Ureter (tissue), 1 donor: ENCODE measurements at regions not wholly inside any gene's neighbourhood (a gene's known extent, or its start where the extent isn't known, plus 50 kb on each side); places are given as distances from the start of the nearest gene placed in this dataset.
"Not testable (repeated sequence)": the region's sequence is repeated elsewhere in the genome, so short reads cannot be mapped to it uniquely, and the experiment has no call there.

Experiments used
- DNase-seq: peaks from one replicate; pipeline ENCODE4 v3.0.0-alpha.2; 2020; ENCODE audit warnings: low spot score
- donor health status: DM: yes; HTN: yes; CAD: no.

DNA sequence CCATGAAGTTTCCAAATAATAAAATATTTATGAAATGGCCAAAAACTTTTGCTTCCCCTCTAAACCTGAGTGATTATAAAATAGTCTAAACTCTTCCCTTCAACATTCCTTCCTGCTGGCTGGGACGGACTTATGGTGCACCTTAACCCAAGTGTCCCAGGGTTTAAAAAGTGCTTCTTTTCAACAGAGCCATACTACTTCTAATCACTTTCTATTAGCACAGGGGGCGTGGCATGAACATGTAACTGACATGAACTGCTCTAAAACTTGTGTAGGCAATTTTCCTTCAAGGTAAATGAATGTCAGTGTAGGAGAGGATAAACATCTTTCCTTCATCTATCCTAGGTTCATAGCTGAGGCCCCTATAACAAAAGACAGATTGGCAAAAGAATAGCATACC is 163.6 kb upstream of the RIMS1 start:
- no peak for DNase-seq

DNA sequence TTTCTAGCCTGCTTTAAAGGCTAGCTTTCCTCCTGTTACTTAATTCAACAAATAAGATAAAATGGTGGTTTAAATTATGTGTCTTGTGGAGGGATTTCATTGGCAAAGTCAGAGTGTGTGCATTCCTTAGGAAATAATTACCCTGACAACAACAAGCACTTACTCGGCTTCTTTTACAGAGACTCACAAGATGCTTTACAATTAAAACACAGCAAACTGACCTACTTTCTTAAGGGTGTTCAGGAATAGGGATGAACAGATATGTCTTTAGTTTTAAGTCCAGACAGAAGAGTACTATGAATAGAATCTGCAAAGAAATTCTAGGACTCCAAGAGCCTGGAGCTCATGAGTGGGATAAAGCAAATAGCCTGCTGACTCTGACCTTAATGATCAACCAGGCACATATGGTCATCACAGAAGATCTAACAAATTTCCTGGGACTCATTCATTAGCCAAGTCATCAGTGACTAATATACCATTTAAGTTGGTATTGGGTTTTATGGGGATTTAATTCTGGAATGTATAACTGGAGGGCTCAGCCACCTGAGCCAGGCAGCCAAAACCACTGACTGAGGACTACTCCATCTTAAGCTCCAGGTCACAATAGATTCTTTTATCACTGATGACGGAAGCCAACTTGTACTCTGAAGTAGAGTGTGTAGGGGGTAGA is 161.8 kb upstream of the RIMS1 start:
- DNase-seq, result no peak

DNA sequence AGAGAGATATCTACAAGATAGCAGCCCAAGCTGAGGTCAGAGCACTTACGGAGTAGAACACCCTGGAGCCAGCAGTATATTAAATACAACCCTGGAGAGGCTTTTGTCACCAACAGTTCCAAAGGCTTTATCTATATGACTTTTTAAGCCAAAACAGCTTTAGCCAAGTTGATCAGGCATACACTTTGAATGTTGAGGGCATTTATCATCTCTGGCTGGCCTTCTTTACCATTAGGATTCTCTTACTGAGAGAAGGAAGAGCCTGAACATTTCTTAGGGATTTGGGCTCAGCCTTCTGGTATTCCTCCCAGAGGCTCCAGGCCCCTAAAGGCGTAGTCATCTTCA is 161.3 kb upstream of the RIMS1 start:
- no peak for DNase-seq

DNA sequence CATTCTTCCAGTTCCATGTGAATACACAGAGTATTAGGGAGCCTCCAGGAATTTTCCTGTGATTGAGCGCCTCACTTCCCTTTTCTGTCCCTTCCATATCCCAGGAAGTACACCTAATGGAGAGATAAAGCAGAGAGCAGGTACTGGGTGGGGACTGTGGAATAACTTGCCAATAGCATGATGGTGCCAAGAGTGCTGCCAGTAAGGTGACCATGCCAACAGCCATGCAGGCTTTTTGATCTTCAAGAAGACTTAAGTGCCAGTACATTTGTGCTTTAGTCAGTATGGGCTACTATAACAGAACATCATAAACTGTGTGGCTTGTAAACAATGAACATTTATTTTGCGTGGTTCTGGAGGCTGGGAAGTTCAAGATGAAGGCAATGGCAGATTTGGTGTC is 160.2 kb upstream of the RIMS1 start:
- no peak for DNase-seq

DNA sequence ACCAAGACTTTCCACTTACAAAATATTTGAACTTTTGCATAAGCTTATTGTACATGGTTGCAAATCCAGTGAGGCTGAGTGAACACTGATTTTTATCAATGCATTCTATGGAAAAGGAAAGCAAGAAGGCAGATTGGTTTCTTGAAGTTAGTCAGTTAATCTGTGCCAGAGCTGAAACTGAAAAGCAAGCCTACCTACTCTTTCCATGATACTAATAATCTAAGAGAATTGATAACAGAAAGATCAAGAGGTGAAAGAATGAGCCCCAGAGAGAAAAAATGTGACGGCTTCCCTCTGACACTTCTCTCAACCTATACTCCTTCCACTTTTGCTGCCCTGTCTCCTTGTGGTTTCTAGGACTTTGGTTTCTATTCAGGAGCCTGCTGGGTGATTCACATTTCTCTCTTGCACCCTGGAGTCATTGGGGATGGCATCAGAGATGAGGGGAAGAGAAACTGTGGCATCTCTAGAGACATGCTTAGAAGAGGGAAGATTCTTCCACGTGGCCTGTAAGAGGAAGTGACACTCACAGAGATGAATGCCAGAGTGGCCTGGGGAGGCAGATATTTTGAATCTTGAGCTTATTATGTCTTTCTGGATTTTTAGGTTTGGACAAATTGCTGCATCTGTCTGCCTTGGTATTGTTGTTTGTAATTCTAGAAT is 158.6 kb upstream of the RIMS1 start:
- no peak for DNase-seq

DNA sequence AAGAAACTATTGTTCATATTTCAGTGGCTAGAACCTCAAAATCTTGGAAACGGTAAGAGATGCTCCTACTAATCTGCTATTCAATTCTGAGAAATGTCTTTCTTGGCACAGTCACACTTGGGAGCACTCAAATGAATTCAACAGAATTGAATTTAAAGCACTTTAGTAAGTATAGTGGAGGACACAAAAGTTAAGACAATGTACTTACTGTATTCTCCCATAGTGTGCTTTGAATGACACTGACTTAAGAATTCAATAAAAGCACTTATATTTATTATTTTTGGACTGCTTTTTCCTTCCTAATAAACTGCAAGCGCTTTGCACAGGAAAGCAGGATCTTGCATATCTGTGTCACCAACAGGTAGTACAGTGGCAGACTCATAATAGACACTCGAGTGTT is 156.1 kb upstream of the RIMS1 start:
- no peak for DNase-seq

DNA sequence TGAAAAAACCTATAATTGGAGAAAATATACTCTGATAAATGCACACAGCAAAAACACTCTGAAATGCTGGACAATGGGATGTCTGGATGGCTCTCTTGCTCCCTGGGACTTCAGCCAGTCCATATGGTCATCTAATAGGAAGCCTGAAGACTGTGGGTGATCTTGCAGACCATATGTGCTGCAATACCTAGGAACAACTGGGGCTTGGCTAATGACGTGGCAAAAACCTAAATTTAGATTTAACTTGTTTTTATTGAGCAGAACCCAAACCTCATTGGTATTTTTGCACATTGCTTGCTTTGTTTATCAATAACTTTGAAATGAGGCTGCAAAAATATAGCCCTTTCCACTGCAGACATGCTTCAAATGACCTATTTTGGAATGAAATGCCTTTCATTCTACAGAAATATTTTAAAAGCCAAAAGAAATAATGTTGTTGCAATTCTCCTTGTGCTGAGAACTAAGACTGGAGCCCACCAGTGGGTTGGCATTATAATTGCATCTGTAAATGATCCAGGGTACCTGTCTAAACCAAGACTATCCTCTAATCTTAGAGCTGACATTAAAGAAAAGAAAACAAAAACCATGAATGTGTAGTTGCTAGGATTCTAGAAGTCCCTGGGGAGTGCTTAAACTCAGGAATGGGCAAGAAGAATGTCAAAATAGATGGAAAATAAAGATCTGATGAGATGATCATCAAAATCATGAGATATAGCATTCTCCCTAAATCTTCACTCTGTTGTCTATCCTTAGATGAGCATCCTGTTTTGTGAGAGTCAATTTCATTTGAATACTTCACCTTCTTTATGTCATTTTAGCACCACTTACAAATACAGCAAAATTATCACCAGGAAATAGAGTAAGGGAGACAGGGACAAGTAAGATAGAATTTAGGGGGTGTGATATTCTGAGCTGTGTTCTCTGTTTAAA is 152.1 kb upstream of the RIMS1 start:
- no peak for DNase-seq

DNA sequence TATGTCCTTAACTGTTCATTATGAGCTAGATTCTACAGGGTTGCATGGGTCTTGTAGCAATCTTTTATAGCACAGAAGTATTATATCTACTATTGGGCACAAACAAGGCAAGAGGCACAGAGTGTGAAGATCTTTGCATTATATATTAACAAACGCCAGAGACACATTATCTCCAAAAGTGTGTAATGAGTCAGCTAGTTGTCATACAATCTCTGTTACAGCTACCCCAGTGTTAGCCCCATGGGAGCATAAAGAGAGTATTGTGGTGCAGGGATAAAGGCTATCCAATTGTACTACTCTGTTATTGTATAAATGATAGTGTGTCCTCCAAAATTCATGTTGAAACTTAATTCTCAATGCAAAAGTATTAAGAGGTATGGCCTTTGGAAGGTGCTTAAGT is 148.4 kb upstream of the RIMS1 start:
- DNase-seq, result no peak

DNA sequence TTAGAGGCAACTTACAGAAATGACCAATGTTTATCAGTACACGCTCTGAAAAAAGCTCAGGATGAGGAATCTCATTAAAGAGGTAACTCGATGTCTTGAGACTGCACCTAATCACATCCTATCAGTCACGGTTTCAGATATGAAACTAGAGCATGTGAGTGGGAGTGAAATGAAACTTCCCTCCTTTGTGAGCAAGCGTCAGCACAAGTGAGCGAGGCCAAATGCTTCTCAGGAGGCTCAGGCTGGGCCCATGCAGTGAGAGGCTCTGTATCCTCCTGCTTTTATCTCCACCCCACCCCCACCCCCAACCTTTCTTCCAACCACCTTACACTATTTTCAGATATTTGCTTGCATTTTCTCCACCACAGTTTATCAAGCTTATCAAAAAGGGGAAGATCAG is 140.8 kb upstream of the RIMS1 start:
- no peak for DNase-seq

DNA sequence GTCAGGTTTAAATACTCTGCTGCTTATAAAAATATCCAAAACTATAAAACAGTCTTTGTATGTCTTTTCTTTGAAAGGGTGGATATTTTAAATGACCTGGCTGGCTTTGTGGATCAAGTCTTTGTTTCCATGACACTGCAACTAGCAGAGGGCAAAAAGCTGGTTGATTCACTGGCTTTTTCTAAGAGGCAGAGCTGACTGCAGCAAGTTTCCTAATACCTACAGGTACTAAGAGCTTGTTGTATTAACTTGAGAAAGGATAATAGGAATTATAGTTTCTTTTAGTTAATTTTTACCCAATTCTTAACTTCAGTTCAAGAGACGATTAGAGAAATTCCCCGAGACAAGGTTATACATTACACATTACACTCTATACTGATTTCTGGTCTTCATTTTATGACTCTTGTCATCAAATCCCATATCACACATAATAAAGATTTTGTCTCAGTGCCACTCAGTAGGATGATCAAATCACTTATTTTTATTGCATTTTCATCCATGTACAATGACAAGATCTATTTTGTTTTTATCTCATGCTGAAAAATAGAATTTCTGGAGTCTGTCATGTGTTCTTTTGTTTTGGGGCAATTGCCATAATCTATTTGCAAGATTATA is 120.1 kb upstream of the RIMS1 start:
- no peak for DNase-seq

DNA sequence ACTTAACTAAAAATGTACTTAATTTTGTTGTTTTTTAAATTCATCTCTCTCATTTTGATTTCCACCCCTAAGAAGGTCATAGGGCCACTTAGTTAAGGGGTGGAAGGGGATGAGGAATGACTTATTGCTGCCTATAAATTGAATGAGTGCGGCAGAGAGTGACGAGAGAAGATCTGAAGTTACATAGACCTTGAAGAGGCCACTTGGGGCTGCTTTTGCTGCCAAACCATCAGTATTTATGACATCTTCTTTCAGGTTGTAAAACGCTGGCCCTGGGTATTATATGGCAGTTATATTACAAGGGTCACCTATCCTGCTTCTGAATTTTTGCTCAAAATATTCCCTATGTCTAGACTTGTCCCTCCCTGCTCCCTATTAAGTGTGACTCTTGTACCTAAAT is 119.6 kb upstream of the RIMS1 start:
- no peak for DNase-seq

DNA sequence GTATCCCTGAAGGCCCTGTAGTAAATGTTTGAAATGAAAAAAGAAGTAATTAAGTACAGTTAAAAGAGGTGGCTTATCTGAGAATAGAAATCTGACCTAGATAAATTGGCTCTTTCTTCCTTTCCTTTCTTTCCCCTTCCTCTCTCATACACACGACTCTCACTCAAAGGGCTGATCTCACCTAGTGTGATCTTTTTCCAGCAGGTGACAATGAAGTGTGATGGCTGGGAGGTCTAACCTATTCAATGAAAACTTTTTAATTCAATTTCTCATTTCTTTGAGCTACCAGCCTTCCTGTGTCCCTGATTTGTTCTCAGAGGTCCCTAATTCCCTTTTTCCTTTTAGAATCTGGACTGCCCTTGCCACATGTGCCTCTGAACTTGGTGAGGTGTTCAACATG is 118.0 kb upstream of the RIMS1 start:
- DNase-seq, result no peak

DNA sequence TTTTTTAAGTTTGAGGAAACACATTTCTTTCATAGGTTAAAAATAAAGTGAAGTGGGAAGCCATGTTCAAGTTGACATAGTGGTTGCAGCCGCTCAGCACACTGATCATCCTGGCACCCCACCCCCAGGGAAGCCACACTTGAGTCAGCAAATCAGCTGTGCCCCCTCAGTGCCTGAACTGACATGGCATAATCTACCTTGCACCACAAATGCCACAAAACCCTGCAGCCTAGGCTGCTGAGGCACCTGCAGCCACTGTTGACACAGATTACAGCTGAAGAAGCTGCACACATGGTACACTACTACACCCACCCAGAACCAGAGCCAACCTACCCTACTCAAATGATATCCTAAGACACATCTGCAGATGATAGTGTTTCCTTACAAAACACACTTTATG is 77.5 kb upstream of the RIMS1 start:
- DNase-seq, result no peak

DNA sequence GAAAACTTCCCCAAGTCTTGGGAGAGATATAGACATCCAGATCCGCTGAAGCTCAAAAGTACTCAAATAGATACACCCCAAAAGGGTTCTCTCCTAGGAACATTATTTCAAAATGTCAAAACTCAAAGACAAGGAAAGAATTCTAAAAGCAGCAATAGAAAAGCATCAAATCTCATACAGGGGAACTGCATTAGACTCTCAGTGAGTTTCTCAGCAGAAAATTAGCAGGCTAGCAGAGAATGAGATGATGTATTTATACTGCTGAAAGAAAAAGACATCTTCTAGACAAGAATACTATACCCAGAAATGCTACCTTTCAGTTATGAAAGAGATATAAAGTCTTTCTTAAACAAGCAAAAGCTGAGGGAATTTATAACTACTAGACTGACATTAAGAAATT is 75.5 kb upstream of the RIMS1 start:
- DNase-seq, result no peak

DNA sequence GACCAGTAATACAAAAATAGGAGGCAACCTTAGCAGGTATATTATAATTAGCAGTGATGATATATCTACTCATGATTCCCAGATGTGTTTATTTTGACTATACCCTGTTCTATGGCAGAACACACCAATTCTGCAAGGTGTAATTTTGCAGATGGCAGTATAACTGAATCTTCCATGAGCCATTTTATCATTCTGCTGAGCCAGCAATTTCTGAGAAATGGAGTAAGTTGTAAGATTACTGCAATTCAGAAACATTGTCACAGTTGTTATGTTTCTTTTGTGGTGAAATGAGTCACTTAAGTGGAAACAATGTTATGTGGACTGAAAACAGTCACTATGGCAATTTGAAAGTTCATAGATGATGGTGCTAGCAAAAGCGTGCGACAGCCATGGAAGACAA is 63.7 kb upstream of the RIMS1 start:
- DNase-seq, result no peak

DNA sequence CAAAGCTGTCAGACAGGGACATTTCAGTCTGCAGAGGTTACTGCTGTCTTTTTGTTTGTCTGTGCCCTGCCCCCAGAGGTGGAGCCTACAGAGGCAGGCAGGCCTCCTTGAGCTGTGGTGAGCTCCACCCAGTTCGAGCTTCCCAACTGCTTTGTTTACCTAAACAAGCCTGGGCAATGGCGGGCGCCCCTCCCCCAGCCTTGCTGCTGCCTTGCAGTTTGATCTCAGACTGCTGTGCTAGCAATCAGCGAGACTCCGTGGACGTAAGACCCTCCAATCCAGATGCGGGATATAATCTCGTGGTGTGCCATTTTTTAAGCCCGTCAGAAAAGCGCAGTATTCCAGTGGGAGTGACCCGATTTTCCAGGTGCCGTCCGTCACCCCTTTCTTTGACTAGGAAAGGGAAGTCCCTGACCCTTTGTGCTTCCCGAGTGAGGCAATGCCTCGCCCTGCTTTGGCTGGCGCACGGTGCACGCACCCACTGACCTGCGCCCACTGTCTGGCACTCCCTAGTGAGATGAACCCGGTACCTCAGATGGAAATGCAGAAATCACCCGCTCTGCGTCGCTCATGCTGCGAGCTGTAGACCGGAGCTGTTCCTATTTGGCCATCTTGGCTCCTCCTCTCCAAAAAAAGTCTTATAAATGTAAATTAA is 54.1 kb upstream of the RIMS1 start:
- DNase-seq, result not testable (repeated sequence)
